Cardiac septum (tissue), 1 donor: ENCODE measurements at regions not wholly inside any gene's neighbourhood (a gene's known extent, or its start where the extent isn't known, plus 50 kb on each side); places are given as distances from the start of the nearest gene placed in this dataset.

Source experiments
- DNase-seq: peaks from one replicate; pipeline ENCODE4 v3.0.0-alpha.2; 2020; ENCODE audit warnings: low spot score
- intact Hi-C: fragments of 100-400 bp; cut with DNase I; formaldehyde crosslinking; loops from one replicate; pipeline ENCODE4 v1.14.0; 2022
- donor health status: DM: no; HTN: no; CAD: no.

- intact Hi-C loops: no loop called here
- no peak for DNase-seq
Observed at GRCh38 chr2:5548991-5549715, 143.0 kb upstream of the SOX11 start.

- no peak for DNase-seq
- intact Hi-C loops: no loop called here
Observed at GRCh38 chr2:5549771-5550170, 142.4 kb upstream of the SOX11 start.

GRCh38 chr2:5555636-5556035 is 136.5 kb upstream of the SOX11 start:
- DNase-seq: no peak
- intact Hi-C loops: no loop called here

- no peak for DNase-seq
Observed at GRCh38 chr2:5561006-5561405, 131.2 kb upstream of the SOX11 start.

GRCh38 chr2:5562426-5562825 is 129.8 kb upstream of the SOX11 start:
- intact Hi-C loops: no loop called here
- no peak for DNase-seq

More at GRCh38 chr2:5561006-5561405, 131.2 kb upstream of the SOX11 start:
- intact Hi-C loops: no loop called here

- DNase-seq: no peak
- intact Hi-C loops: no loop called here
Observed at GRCh38 chr2:5562865-5563264, 129.3 kb upstream of the SOX11 start.

GRCh38 chr2:5563411-5563810 is 128.8 kb upstream of the SOX11 start:
- DNase-seq: no peak
- intact Hi-C loops: no loop called here

- no peak for DNase-seq
- intact Hi-C loops: no loop called here
Observed at GRCh38 chr2:5569256-5569655, 122.9 kb upstream of the SOX11 start.

- intact Hi-C loops: no loop called here
- no peak for DNase-seq
Observed at GRCh38 chr2:5576015-5576414, 116.2 kb upstream of the SOX11 start.

- no peak for DNase-seq
- intact Hi-C loops: no loop called here
Observed at GRCh38 chr2:5587766-5588165, 104.4 kb upstream of the SOX11 start.

- no peak for DNase-seq
- intact Hi-C loops: no loop called here
Observed at GRCh38 chr2:5588601-5589000, 103.6 kb upstream of the SOX11 start.

- DNase-seq: no peak
Observed at GRCh38 chr2:5589183-5589582, 103.0 kb upstream of the SOX11 start.

GRCh38 chr2:5590886-5591285 is 101.3 kb upstream of the SOX11 start:
- intact Hi-C loops: no loop called here
- DNase-seq: no peak

More at GRCh38 chr2:5589183-5589582, 103.0 kb upstream of the SOX11 start:
- intact Hi-C loops: no loop called here

- intact Hi-C loops: no loop called here
- no peak for DNase-seq
Observed at GRCh38 chr2:5592916-5593315, 99.3 kb upstream of the SOX11 start.

GRCh38 chr2:5594249-5594695 is 97.9 kb upstream of the SOX11 start:
- intact Hi-C loops: no loop called here
- no peak for DNase-seq

- intact Hi-C loops: no loop called here
- DNase-seq: no peak
Observed at GRCh38 chr2:5596868-5597267, 95.3 kb upstream of the SOX11 start.

GRCh38 chr2:5598156-5598555 is 94.0 kb upstream of the SOX11 start:
- no peak for DNase-seq
- intact Hi-C loops: no loop called here

GRCh38 chr2:5609201-5609600 is 83.0 kb upstream of the SOX11 start:
- intact Hi-C loops: no loop called here
- no peak for DNase-seq

GRCh38 chr2:5612666-5613065 is 79.5 kb upstream of the SOX11 start:
- intact Hi-C loops: no loop called here
- DNase-seq: no peak

GRCh38 chr2:5616019-5616418 is 76.2 kb upstream of the SOX11 start:
- no peak for DNase-seq
- intact Hi-C loops: no loop called here

GRCh38 chr2:5617358-5617757 is 74.8 kb upstream of the SOX11 start:
- intact Hi-C loops: no loop called here

GRCh38 chr2:5617796-5618195 is 74.4 kb upstream of the SOX11 start:
- no peak for DNase-seq
- intact Hi-C loops: no loop called here

More at GRCh38 chr2:5617358-5617757, 74.8 kb upstream of the SOX11 start:
- DNase-seq: no peak
